PFSK-1 (cell line): ENCODE measurements at regions not wholly inside any gene's neighbourhood (a gene's known extent, or its start where the extent isn't known, plus 50 kb on each side); places are given as distances from the start of the nearest gene placed in this dataset.

Source experiments
- FOXP2 ChIP-seq: optimal IDR thresholded peaks from 2 replicates; pipeline ENCODE3; 2011; ENCODE audit warnings: borderline replicate concordance, control low read depth, inconsistent platforms; ENCODE audit not compliant: insufficient read depth; ENCODE audit errors: extremely low read length, extremely low read depth
- POLR2AphosphoS5 ChIP-seq: IDR thresholded peaks from 2 replicates; pipeline ENCODE4 v1.6.1; 2012; ENCODE audit warnings: low read depth, mild to moderate bottlenecking, control low read depth, low read length, moderate library complexity
- REST ChIP-seq, 2 experiments: IDR thresholded peaks; 2 replicates each; pipeline versions ENCODE4 v1.6.1 to v1.8.0; 2011 to 2012; ENCODE audit warnings: low read depth in 2 of 2, low read length in 2 of 2, control low read depth in 1 of 2, inconsistent platforms in 1 of 2, mild to moderate bottlenecking in 1 of 2, moderate library complexity in 1 of 2; ENCODE audit not compliant: insufficient read depth in 1 of 2
- SIN3A ChIP-seq: IDR thresholded peaks from 2 replicates; pipeline ENCODE4 v1.6.1; 2012; ENCODE audit warnings: mild to moderate bottlenecking, low read length, moderate library complexity, borderline replicate concordance; ENCODE audit not compliant: insufficient read depth
- TAF1 ChIP-seq: IDR thresholded peaks from 2 replicates; pipeline ENCODE4 v1.6.1; 2012; ENCODE audit warnings: low read length, control low read depth, borderline replicate concordance; ENCODE audit not compliant: insufficient read depth

GRCh38 chr1:67482733-67483482, 52.7 kb upstream of the SERBP1 start:
- TF ChIP-seq TAF1 (no peak), REST (IDR thresholded peaks at IDR 0.05; ENCODE audit: insufficient read depth in 1 of 2, low read depth in 2 of 2, low read length in 2 of 2) (no peak), POLR2AphosphoS5 (no peak), SIN3A (no peak), FOXP2 (no peak)

GRCh38 chr1:67484492-67484891, 54.3 kb upstream of the SERBP1 start:
- TF ChIP-seq TAF1: no peak
- TF ChIP-seq SIN3A: no peak
- no peak for TF ChIP-seq POLR2AphosphoS5
- no peak for TF ChIP-seq FOXP2
- TF ChIP-seq REST (IDR thresholded peaks at IDR 0.05; ENCODE audit: insufficient read depth in 1 of 2, low read depth in 2 of 2, low read length in 2 of 2): no peak

GRCh38 chr1:67485046-67485811, 55.0 kb upstream of the SERBP1 start:
- TF ChIP-seq TAF1: no peak
- no peak for TF ChIP-seq SIN3A
- TF ChIP-seq FOXP2: no peak
- no peak for TF ChIP-seq REST (IDR thresholded peaks at IDR 0.05; ENCODE audit: insufficient read depth in 1 of 2, low read depth in 2 of 2, low read length in 2 of 2)
- no peak for TF ChIP-seq POLR2AphosphoS5

- no peak for TF ChIP-seq POLR2AphosphoS5
- TF ChIP-seq TAF1: no peak
- no peak for TF ChIP-seq FOXP2
Observed at GRCh38 chr1:67489643-67490042, 59.4 kb upstream of the SERBP1 start.

GRCh38 chr1:67491280-67491679, 61.1 kb upstream of the SERBP1 start:
- TF ChIP-seq POLR2AphosphoS5: no peak
- no peak for TF ChIP-seq FOXP2
- no peak for TF ChIP-seq SIN3A
- TF ChIP-seq TAF1: no peak
- no peak for TF ChIP-seq REST (IDR thresholded peaks at IDR 0.05; ENCODE audit: insufficient read depth in 1 of 2, low read depth in 2 of 2, low read length in 2 of 2)
